SK-N-DZ (cell line): ENCODE measurements at regions not wholly inside any gene's neighbourhood (a gene's known extent, or its start where the extent isn't known, plus 50 kb on each side); places are given as distances from the start of the nearest gene placed in this dataset.

Source experiments
- DNase-seq: peaks from one replicate; pipeline ENCODE4 v3.0.0-alpha.2; 2015; ENCODE audit warnings: low spot score

GRCh38 chr5:1668141-1668721 lies 131.4 kb downstream of the MRPL36 start:
- no peak for DNase-seq

DNA sequence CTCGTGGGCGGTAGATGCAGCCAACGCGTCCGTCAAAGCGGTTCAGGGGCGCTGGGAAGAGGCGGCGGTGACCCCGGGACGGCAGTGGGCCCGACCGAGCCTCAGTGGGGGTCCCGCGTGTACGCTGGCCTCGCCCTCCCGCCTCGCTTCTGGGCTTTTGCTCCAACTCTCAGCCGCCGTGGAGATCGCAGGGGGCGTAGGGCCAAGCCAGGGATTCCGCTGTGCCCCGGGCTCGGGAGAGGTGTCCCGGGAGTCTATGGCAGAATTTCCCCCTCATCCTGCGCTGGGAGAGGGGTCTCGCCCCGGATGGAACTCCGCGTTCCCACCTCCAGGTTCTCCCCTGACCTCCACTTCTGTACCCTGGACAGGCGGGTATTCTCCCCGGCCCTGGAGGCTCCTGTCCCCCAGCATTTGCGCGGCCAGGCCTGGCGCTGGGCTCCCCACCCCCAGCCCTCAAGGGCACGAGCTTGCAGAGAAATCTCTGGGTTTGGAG lies 131.9 kb downstream of the MRPL36 start:
- DNase-seq, result no peak

DNA sequence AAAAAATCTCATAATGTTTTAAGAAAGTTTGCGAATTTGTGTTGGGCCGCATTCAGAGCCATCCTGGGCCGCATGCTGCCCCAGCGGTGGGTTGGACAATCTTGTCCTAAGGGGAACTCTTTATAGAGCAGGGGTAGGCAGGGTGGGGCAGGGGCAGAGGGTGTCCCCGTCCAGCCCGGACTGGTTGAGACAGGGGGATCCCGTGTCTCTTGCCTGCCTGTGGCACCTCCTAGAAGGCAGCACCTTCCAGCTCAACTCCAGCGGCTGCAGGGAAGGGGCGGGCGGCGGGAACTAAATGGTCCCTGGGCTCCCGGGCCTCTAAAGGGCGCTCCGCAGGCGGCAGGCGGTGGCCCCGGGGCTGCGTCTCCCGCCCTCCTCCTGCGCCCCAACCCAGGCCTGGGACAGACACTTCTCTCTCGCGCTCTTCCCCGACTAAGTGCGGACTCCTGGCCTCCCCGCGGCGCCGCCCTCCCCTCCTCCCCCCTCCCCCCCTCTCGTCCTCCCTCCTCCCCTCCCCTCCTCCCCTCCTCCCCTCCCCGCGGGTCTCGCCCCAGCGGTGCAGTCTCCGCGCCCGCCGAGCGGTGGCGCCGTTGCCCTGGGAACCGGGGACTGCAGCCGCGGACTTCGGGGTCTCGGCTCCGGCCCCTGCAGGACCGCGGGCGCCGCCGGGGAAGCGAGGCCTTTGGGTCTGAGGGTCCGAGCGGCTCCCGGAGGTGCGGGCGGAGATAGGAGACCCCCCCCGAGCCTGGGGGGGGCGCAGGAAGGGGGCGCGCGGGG lies 132.6 kb downstream of the MRPL36 start:
- DNase-seq, result no peak

- no peak for DNase-seq
Observed at GRCh38 chr5:1666221-1666620, 133.4 kb downstream of the MRPL36 start.

GRCh38 chr5:1665803-1666202 lies 133.8 kb downstream of the MRPL36 start:
- DNase-seq, result no peak

DNA sequence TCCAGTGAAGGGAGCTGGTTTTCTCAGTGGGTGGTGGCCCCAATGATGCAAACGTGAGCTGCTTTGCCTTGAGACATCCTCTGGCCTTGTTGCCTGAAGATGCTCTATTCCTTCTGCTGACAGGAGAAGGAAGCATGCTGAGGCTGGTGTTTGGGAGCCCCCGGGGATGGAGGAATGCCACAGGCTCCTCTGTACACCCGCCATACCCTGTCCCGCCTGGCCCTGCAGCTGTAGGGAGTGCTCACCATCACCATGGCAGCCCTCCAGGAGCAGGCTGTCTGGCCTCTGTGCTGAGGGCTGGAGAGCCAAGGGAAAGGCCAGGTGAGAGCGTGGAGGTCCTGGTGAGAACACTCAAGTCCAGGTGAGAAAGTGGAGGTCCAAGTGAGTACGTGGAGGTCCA lies 134.4 kb downstream of the MRPL36 start:
- DNase-seq, result no peak

GRCh38 chr5:1663186-1663585 lies 136.5 kb downstream of the MRPL36 start:
- no peak for DNase-seq

DNA sequence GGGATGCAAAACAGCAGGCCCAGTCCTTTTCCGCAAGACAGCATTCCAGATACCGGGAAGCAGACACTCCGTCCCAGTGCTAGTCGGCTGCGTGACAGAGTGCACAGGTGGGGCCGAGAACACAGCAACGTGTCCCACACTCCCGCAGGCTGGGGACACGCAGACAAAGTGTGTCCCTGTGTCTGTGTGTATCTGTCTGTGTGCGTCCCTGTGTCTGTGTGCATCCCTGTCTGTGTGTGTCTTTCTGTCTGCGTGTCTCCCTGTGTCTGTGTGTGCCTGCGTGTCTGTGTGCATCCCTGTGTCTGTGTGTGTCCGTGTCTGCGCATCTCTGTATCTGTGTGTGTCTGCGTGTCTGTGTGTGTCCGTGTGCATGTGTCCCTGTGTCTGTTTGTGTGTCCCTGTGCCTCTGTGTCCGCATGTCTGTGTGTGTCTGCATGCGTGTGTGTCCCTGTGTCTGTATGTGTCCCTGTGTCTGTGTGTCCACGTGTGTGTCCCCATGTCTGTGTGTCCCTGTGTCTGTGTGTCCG lies 137.0 kb downstream of the MRPL36 start:
- DNase-seq, result no peak

DNA sequence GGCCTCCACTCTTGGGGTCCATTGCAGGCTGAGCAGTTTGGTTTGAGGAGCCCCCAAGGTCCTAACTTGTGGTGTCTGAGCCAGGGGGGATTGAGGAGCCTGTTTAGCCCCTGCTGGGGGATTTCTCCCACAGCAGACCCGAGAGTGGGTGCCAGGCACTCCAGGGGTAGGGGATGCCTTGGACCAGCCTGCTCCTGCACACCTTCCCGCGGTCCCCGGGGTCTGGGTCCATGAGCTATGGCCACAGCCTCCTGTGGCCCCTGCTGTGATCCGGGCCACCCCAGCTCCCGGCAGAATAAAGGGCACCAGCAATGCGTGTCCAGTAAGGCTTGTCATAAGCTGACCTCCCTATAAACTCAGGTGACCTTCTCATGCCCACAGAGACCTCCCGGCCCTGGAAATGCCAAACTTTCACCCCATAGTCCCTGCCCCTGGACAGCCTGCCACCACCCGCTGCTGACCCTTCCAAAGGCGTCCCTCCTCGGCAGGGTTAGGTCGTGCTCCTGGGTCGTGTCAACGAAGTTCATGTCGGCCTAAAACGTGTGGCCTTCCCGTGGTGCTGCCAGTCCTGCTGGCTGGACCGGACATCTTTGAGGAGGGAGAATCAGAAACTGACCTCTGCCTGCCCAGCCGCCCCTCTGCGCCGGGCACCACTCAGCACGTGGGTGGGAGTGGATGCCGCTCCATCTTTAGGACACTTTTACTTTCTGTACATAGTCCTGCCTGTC lies 137.6 kb downstream of the MRPL36 start:
- DNase-seq, result no peak

DNA sequence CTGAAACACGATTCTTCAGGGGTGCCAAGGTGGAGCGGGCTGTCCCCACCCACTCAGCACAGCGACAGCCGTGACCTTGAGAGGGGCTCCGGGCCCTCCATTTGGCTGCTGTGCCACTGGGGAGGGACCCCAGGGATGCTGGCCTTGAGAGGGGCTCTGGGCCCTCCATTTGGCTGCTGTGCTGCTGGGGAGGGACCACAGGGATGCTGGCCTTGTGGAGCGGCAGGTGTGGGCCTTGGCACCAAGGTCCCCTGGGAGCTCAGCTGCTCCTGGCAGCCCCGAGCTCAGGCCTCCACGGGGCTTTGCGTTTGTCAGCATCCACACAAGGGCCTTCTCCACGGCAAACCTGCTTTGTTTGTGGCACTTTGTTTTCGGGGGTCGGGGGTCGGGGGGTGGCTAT lies 137.6 kb upstream of the LPCAT1 start:
- DNase-seq, result no peak

- DNase-seq, result no peak
Observed at GRCh38 chr5:1660511-1660910, 136.8 kb upstream of the LPCAT1 start.

GRCh38 chr5:1660001-1660400 lies 136.2 kb upstream of the LPCAT1 start:
- no peak for DNase-seq

DNA sequence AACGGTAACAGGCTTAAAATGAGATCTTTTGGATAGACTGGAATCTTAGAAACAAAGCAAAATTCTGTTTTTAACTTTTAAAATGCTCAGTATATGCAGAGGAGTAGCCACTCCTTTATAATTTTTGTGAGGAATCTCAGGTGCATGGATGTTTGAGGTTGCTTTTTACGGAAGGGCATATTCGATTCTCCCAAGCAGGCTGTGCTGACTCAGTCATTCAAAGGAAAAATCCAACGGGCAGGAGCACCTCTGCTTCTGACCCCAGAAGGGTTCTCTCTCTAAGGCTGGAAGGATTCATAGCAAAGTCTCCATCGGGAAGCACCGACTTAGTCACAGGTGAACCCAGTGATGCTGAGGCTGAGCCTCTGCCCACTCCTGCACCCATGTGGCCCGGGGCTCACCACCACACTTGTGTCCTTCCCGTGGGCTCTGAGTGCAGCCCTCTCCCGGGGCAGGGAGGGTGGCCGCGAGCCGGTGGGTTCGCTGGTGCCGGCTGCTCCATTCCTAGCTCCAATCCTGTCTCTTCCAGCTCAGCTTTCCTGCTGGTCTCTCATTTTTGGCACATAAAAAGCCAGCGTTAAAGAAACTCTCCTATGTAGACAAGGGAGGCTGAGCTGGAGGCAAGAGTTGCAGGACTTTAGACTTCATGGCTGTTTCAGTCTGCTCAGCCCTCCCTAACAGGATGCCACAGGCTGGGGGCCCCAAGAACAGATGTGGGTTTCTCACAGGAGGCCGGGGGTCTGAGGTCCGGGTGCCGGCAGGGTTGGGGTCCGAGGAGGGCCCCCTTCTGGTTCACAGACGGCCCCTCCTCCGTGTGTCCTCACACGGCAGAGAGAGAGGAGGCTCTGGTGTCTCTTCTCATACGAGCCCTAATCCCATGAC lies 135.6 kb upstream of the LPCAT1 start:
- no peak for DNase-seq

DNA sequence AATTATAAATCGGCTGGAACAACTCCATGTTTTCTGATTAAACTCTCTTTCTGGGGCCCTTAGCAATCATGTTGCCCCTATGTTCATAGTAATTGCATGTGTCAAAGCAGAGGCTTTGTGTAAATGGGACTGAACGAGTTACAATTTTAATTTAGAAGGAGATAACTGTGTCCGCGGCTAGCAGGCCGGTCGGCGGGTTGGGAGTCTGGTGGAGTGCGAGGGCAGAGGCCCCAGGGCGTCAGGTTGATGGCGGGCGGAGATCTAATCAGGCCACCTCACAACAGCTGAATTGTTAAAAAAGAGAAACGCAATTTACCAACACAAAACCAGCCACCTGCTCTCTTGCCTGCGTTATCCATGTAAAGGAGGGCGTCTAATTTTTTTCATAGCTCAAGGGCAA lies 134.9 kb upstream of the LPCAT1 start:
- DNase-seq, result no peak

- DNase-seq, result no peak
Observed at GRCh38 chr5:1657161-1657741, 133.5 kb upstream of the LPCAT1 start.

- no peak for DNase-seq
Observed at GRCh38 chr5:1656271-1656975, 132.7 kb upstream of the LPCAT1 start.

DNA sequence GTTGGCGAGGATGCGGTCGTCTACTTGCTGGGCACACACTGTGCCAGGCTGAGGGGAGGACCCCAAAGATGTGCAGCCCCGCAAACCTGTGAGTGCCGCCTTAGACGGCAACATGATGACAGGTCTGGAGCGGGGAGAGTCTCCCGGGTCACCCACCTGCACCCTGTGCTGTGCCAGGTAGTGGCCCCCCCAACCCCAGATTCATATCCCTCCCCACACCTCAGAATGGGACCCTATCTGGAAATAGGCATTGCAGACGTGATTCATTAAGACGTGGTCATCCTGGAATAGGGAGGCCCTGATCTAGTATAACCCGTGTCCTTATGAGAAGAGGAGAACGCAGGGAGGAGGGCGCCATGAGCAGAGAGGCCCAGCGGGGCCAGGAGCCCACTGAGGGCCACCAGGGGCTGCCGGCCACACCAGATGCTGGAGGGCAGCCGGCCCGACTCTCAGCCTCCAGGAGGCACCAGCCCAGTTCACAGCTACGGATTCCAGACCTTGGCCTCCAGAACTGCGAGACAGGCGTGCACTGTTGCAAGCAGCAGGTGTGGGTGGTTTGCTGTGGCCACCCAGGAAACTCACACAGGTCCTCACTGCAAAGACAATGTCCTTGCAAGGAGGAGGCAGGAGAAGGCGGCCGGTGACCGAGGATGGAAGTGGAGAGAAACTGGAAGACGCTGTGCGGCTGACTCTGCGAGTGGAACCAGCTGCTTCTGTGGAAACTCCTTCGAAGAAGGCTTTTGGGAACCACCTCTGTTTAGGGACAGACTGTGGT lies 131.9 kb upstream of the LPCAT1 start:
- DNase-seq, result no peak

- no peak for DNase-seq
Observed at GRCh38 chr5:1654786-1655495, 131.2 kb upstream of the LPCAT1 start.
